HL-60 (cell line): ENCODE measurements at regions not wholly inside any gene's neighbourhood (a gene's known extent, or its start where the extent isn't known, plus 50 kb on each side); places are given as distances from the start of the nearest gene placed in this dataset.
"Not testable (repeated sequence)": the region's sequence is repeated elsewhere in the genome, so short reads cannot be mapped to it uniquely, and the experiment has no call there.

Experiments used
- DNase-seq, 2 experiments: peaks; one replicate each; pipeline ENCODE4 v3.0.0-alpha.2; 2010 to 2020; ENCODE audit warnings: low read depth in 1 of 2, low spot score in 1 of 2
- H3K27ac ChIP-seq: fragments of 250-450 bp; sonication (Bioruptor Pico); replicated peaks from 2 replicates; pipeline ENCODE4 v1.5.1; 2020; ENCODE audit warnings: mild to moderate bottlenecking, moderate library complexity
- H3K27me3 ChIP-seq: fragments of 250-450 bp; sonication (Bioruptor Pico); 2 replicates; pipeline ENCODE4 v1.5.1; 2021; ENCODE audit warnings: mild to moderate bottlenecking, moderate library complexity; ENCODE audit not compliant: insufficient read depth, poor library complexity, severe bottlenecking
- H3K4me3 ChIP-seq: replicated peaks from 2 replicates; pipeline ENCODE4 v1.5.1; 2011; ENCODE audit warnings: mild to moderate bottlenecking, control low read depth, low read length; ENCODE audit not compliant: insufficient read depth
- GABPA ChIP-seq: IDR thresholded peaks from 2 replicates; pipeline ENCODE4 v1.6.1; 2012; ENCODE audit warnings: low read depth
- POLR2AphosphoS5 ChIP-seq: IDR thresholded peaks from 2 replicates; pipeline ENCODE4 v1.6.1; 2012; ENCODE audit warnings: low read depth
- SPI1 ChIP-seq: IDR thresholded peaks from 2 replicates; pipeline ENCODE4 v1.6.1; 2012; ENCODE audit warnings: low read depth, mild to moderate bottlenecking, borderline replicate concordance
- TF ChIP-seq, protein P1 (sequence below): IDR thresholded peaks from one replicate; pipeline ENCODE4 v1.5.1; 2011; ENCODE audit warnings: low read length, control low read depth, inconsistent platforms; ENCODE audit not compliant: insufficient read depth
- TF ChIP-seq, protein P2 (sequence below): IDR thresholded peaks from 2 replicates; pipeline ENCODE4 v1.6.1; 2012; ENCODE audit warnings: low read depth; ENCODE audit not compliant: insufficient replicate concordance

DNA sequence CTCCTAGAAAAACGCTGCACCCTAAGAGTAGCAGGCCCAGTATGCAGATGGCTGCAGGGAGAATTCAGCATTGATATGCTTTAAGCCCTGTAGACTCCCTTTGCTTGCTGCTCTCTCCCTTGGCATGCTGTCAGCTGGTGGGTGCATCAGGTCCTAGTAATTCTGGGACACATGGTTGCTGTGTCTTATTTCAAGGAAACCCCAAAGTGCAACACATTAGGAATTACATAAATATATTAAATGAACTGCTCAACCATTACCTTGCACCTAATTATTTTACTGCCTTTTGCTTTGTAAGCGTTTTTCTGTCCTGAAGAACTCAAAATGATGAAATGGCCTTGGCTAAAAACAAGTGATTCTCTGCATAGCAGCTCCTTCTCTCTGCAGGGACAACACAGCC lies 516.3 kb downstream of the ZIC3 start:
- no peak for DNase-seq
- Histone ChIP-seq H3K27me3 (no peaks in the 10 kb centered on the region), H3K27ac (no peak overlapping the region), H3K4me3 (no peak overlapping the region)
- TF ChIP-seq SPI1 (no peak), POLR2AphosphoS5 (no peak), GABPA (no peak)
- TF ChIP-seq, protein P1, sequence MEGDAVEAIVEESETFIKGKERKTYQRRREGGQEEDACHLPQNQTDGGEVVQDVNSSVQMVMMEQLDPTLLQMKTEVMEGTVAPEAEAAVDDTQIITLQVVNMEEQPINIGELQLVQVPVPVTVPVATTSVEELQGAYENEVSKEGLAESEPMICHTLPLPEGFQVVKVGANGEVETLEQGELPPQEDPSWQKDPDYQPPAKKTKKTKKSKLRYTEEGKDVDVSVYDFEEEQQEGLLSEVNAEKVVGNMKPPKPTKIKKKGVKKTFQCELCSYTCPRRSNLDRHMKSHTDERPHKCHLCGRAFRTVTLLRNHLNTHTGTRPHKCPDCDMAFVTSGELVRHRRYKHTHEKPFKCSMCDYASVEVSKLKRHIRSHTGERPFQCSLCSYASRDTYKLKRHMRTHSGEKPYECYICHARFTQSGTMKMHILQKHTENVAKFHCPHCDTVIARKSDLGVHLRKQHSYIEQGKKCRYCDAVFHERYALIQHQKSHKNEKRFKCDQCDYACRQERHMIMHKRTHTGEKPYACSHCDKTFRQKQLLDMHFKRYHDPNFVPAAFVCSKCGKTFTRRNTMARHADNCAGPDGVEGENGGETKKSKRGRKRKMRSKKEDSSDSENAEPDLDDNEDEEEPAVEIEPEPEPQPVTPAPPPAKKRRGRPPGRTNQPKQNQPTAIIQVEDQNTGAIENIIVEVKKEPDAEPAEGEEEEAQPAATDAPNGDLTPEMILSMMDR = no peak
- TF ChIP-seq, protein P2, sequence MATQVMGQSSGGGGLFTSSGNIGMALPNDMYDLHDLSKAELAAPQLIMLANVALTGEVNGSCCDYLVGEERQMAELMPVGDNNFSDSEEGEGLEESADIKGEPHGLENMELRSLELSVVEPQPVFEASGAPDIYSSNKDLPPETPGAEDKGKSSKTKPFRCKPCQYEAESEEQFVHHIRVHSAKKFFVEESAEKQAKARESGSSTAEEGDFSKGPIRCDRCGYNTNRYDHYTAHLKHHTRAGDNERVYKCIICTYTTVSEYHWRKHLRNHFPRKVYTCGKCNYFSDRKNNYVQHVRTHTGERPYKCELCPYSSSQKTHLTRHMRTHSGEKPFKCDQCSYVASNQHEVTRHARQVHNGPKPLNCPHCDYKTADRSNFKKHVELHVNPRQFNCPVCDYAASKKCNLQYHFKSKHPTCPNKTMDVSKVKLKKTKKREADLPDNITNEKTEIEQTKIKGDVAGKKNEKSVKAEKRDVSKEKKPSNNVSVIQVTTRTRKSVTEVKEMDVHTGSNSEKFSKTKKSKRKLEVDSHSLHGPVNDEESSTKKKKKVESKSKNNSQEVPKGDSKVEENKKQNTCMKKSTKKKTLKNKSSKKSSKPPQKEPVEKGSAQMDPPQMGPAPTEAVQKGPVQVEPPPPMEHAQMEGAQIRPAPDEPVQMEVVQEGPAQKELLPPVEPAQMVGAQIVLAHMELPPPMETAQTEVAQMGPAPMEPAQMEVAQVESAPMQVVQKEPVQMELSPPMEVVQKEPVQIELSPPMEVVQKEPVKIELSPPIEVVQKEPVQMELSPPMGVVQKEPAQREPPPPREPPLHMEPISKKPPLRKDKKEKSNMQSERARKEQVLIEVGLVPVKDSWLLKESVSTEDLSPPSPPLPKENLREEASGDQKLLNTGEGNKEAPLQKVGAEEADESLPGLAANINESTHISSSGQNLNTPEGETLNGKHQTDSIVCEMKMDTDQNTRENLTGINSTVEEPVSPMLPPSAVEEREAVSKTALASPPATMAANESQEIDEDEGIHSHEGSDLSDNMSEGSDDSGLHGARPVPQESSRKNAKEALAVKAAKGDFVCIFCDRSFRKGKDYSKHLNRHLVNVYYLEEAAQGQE = no peak

DNA sequence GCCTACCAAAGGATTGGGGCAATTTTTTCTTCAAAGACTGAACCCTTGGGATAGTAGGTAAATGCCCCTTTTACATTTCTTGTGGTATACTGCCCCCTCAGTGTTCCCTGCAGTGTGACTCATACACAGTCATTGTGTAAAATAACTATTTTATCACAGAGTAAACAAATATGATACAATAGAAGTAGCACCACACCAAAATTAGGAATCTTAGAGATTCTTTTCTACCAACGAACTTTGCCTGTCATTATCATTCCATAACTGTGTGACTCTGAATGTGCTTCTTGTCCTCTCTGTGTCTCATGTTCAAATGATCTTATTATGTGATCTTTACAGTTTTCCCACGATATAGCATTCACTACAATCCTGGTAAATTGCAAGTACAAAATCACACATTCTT lies 517.0 kb downstream of the ZIC3 start:
- no peak for DNase-seq
- Histone ChIP-seq H3K27me3 (no peaks in the 10 kb centered on the region), H3K27ac (no peak overlapping the region), H3K4me3 (no peak overlapping the region)
- TF ChIP-seq, protein P2 = no peak
- TF ChIP-seq SPI1 (no peak), GABPA (no peak), POLR2AphosphoS5 (no peak)
- TF ChIP-seq, protein P1 = no peak

DNA sequence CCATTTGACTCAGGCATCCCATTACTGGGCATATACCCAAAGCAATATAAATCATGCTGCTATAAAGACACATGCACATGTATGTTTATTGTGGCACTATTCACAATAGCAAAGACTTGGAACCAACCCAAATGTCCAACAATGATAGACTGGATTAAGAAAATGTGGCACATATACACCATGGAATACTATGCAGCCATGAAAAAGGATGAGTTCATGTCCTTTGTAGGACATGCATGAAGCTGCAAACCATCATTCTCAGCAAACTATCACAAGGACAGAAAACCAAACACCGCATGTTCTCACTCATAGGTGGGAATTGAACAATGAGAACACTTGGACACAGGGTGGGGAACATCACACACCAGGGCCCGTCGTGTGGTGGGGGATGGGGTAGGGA lies 545.0 kb downstream of the ZIC3 start:
- DNase-seq, H3K27me3 ChIP-seq, H3K27ac ChIP-seq, H3K4me3 ChIP-seq: not testable (repeated sequence)

DNA sequence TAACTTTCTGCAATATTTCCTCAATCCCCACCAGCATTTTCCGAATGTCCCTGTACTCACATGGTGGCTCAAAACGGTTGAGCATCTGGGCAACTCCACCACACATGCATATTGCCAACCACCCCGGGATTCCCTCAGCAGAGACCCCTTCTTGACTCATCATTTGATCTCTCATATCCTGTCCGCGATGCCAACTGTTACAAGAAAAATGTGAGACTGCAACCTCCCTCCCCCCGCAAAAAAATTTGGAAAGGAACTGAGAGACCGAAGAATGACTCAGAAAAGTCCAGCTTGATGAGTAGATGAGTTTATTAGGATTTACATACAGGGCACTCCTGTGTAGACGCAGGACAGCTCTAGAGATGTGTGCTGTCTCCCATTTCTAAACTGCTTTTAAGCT lies 561.4 kb downstream of the ZIC3 start:
- DNase-seq = no peak
- Histone ChIP-seq H3K4me3 (no peak overlapping the region), H3K27me3 (no peaks in the 10 kb centered on the region), H3K27ac (no peak overlapping the region)
- TF ChIP-seq SPI1 (no peak), GABPA (no peak), POLR2AphosphoS5 (no peak)
- TF ChIP-seq, protein P1 = no peak
- TF ChIP-seq, protein P2 = no peak
